Right kidney (tissue), 1 donor: ENCODE measurements at regions not wholly inside any gene's neighbourhood (a gene's known extent, or its start where the extent isn't known, plus 50 kb on each side); places are given as distances from the start of the nearest gene placed in this dataset.
"Not testable (repeated sequence)": the region's sequence is repeated elsewhere in the genome, so short reads cannot be mapped to it uniquely, and the experiment has no call there.

ENCODE experiments used
- DNase-seq: peaks from one replicate; pipeline ENCODE4 v3.0.0-alpha.2; 2016

DNA sequence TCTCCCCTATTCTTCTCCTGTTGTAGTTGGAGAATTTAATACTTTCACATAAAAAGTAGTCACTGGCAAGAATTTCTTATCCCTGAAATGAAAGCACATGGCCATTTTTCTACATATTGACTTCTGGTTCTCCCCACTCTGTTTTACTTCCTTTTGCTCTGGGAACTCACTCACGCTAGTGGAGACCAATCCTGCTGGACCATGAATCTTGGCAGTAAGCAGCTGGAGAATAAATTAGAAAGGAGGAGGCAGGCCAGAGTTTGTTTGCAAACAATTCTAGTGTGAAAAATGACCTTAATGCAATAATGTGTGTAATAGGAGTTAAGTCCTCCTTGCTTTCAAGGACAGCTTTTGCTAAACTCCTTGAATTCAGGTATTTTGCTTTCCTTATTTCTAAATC is 412.3 kb upstream of the CHORDC1 start:
- no peak for DNase-seq

DNA sequence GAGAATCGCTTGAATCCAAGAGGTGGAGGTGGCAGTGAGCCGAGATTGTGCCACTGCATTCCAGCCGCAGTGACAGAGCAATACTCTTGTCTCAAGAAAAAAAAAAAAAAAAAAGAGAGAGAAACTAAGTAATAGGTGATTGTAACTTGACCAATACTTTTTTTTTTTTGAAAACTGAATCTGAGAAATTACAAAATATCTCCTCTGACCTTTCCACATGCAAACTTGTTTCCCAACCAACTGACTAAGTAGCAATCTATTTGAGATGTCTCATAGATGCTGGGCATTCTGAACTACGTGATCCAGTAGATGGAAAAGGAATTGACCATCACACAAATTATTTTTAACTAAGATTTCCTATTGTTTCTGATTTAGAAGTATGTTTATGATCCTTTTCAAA is 407.3 kb upstream of the CHORDC1 start:
- DNase-seq: no peak

DNA sequence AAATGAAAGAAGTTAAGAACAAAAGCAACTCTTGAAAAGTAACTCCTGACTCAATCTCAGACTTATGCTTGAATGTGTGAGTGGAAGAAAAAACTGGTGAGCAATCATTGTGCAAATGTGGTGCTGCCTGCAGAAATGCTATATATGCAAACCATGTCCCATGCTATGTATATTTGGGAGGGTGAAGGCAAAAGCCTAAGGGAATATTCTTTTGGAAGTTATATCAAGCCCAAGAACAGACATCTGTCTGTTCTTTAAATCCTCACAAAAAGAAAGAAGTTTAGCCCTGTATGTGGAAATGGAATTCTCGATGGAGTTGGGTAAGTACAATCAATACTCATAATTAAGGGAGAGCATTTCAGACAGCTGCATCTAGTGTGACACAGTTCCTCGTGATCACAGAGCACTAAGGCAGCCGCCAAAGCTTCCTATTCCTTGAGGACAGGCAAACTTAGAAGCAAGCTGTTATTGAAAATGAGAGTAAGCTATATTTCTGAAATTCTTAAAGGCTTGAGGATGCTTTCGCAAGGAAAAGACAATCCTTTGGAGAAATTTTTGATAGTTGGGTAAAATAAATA is 406.5 kb upstream of the CHORDC1 start:
- no peak for DNase-seq

DNA sequence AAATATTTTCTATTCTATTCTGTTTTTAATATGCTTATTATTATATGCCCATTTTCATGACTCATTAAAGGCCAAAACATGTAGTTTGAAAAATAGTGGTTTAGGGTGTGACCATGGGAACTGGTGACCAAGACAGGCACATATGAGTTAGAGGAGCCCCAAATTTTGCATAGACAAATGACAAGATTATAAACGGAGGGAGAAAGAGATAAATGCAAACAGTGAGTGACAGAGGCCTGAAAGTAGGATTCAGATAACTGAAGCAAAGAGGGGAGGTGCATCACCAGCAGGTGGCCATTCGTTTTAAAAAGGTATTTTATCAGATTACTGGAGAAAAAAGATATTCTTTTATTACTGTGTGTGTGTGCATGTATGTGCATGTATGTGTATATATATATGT is 391.5 kb upstream of the CHORDC1 start:
- DNase-seq: no peak

DNA sequence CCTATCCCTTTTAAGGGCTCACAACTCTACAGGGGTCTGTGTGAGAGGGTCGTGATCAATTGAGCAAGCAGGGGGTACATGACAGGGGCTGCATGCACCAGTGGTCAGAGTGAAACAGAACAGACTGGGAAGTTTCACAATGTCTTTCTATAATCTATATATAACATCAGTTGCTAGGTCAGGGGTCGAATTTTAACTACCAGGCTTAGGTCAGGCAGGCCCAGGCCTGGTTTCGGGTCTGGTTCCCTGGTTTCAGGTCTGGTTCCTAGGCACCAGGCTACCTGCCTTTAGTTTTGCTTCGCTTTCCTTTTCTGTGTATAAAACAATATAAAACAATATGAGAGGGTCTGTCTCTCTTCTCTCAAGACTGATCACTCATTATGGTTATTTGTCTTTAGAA is 390.2 kb upstream of the CHORDC1 start:
- not testable (repeated sequence) for DNase-seq

DNA sequence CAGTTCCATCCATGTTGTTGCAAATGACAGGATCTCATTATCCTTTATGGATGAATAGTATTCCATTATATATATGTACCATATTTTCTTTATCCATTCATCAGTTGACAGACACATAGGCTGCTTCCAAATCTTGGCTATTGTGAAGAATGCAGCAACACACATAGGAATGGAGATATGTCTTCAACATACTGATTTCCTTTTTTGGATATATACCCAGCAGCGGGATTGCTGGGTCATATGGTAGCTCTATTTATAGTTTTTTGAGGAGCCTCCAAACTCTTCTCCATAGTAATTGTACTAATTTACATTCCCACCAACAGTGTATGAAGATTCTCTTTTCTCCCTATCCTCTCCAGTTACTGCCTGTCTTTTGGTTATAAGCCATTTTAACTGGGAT is 383.9 kb upstream of the CHORDC1 start:
- no peak for DNase-seq

DNA sequence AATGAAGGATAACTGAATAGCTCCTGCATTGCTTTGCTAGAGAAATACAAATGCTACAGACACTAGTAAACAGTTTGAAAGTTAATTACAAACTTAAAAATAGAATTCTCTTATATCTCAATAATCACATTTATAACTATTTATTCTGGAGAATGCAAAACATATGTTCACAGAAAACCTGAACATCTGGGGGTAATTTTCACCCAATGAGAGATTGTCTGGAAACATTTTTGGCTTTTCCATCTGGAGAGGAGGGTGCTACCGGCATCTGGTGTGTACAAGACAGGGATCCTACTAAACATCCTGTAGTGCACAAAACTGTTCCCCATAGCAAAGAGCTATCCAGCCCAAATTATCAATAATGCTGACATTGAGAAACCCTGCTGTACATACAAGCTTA is 378.4 kb upstream of the CHORDC1 start:
- no peak for DNase-seq

DNA sequence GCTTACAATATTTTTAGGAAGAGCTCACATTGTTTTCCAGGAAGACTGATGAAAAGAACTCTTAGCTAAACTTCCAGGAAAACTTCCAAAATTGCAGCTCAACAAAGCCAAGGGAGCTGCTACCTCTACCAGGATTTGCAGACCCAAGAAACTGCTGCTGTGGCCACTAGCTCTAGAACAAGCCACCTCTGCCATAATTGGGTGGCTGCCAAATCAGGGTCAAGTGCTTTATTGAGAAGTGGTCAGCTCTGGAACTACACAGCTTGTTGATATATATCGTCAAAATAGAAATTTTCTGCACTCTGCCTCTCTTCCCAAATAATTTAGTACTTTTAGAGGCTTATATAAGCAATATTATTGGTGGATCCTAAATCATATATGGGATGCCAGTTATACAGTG is 371.8 kb upstream of the CHORDC1 start:
- no peak for DNase-seq

DNA sequence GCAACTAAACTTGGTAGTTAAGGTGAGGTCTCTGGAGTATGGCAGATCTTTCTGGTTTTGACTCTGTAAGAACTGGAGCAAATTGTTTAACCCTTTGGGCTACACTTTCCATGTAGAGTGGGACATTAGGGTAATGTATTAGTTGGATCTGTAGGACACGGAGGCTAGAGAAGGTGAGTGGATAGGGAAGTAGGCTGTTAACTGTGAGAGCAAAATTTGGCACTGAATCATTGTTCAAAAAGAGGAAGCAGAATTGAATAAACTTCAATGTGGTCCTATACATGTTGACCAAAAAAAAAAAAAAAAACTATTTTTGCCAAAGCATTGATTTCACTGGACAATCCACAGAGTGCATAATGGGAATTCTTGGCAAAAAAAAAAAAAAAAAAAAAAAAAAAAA is 370.2 kb upstream of the CHORDC1 start:
- no peak for DNase-seq

DNA sequence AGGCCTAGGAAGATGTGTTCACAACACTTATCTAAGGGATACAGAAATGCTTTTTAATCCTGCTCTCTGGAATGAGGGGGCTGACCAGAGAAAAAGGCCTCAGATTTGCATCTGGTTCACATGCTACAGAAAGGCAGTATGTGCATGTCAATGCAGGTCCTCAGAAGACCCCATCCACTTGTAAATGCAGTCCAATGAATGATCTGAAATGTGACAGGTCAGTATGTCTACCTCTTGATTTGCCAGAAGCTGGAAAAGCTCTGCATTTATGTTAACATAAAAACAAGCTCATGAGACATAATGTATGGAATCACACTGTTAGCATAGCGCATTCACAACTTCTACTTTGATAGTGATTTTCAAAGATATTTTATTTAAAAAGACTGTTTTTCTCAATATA is 367.4 kb upstream of the CHORDC1 start:
- no peak for DNase-seq

DNA sequence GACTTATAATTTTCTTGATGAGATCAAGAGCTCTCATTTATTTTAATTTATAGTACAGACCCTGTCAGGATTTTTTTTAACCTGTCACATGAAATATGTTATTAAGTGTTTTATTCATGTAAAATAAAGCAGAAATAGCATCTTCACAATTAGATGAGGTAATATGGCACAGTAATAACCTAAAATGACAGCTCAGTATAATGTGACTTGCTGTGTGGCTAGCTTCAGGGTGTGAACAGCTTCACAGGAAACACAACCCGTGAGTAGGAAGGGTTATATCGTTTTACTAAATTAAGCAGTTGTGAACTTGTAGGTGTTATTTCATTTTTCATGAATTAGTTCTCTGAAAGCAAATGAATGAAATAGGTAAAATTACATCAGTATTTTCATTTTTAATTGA is 366.9 kb upstream of the CHORDC1 start:
- DNase-seq: no peak

DNA sequence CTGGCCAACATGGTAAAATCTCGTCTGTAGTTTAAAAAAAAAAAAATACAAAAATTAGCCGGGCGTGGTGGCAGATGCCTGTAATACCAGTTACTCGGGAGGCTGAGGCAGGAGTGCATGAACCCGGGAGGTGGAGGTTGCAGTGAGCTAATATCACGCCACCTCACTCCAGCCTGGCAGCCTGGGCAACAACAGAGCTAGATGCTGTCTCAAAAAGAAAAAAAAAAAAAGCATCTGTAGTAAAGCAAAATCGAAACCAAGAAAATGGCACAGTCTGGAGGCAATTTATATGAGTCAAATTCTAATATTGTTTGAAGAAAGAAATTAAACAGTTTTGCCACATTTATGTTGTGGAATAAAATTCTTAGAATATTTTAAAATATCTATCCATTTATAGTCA is 365.0 kb upstream of the CHORDC1 start:
- no peak for DNase-seq

DNA sequence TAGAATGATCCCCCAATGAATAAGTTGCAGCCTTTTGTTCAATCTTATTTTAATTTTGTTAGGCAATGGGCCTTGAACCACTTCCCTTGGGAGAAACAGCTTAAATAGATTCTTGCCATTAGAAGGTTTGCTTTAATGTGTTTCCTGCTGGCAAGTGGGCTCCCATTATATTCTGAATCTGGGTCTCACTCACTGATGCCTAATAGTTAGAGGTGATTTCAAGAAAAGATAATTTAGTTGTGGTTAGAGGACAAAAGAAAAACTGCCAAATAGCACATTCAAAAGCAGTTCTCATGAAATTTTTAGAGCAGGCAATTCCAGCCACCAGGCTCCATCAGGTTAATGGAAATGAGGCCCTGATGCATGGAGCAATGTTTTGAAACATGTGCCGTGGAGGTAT is 362.6 kb upstream of the CHORDC1 start:
- DNase-seq: no peak

DNA sequence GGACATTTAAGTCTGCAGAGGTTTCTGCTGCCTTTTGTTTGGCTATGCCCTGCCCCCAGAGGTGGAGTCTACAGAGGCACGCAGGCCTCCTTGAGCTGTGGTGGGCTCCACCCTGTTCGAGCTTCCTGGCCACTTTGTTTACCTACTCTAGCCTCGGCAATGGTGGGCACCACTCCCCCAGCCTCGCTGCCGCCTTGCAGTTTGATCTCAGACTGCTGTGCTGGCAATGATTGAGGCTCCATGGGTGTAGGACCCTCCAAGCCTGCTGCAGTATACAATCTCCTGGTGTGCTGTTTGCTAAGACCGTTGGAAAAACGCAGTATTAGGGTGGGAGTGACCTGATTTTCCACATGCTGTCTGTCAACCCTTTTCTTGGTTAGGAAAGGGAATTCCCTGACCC is 360.1 kb upstream of the CHORDC1 start:
- not testable (repeated sequence) for DNase-seq

DNA sequence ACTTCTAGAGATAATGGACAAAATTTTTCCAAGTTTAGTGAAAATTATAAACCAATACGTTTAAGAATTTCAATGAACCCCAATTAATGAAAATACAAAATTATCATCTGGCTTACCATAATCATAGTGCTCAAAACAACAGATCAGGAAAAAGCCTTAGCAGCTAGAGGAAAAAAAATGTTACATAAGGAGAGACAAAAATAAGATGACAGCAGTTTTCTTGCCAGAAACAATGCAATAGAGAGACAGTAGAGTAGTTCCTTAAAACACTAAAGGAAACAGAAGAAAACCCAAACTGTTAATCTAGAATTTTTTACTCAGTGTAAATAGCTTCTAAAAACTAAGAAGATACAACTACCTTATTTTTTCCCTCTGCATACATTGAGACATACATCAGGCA is 341.7 kb upstream of the CHORDC1 start:
- DNase-seq: no peak

DNA sequence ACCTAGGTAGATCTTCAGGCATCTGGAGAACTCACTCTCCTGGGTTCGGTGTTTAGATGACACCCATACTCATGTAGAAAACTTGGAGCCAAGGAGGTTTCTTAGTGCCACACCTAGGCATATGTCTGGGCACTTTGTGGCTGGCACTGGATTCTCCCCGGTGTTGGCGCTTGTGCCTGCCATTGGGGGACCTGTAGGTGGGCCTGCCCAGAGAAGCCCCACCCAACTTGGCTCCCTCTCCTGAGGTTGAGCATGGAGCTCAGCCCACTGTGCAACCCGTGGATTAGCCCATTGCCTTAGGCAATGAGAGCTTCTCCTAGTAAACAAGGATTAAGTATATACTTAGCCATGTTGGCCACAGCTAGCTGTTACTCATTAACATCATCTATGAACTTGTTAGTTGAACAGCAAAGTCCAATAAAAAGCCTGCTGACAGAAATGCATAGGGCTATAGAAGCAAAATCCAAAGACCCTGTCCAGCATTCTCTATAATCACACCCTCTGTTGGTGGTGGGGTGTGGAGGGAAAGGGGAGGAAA is 335.5 kb upstream of the CHORDC1 start:
- no peak for DNase-seq

DNA sequence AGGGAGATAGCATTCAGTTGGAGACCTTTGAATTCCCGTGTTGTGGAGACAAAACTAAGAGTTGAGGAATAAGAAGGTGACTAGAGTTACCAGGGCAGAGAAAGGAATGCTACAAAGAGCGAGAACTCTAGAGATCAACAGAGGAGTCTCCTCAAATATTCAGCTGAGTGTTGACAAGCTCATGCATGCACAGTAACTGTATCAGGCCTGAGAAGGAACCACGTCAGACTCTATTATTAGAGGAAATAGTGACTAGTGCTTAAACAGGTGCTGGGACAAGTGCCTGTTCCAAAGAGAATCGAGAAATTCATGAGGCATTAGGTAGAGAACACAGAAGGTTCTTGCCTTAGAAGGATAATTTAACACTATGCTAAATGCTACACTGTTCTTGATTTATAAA is 333.8 kb upstream of the CHORDC1 start:
- no peak for DNase-seq

DNA sequence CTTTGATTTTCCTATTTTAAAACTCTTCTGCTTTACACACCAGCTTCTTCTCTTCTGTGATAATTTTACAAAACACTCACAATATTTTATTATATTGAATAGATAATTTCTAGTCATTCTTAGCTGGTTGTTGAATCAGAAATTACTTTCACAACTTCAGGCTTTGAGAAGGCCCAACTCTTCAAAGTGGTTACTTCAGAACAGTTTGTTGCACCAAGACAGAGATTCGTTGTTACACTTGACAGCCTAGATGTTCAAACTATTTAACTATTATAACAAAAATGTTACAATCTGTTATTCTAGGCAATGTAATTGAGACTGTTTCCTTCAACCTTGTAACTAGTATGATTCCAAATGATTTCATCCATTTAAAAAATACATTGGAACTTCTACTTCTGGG is 333.2 kb upstream of the CHORDC1 start:
- DNase-seq: no peak

DNA sequence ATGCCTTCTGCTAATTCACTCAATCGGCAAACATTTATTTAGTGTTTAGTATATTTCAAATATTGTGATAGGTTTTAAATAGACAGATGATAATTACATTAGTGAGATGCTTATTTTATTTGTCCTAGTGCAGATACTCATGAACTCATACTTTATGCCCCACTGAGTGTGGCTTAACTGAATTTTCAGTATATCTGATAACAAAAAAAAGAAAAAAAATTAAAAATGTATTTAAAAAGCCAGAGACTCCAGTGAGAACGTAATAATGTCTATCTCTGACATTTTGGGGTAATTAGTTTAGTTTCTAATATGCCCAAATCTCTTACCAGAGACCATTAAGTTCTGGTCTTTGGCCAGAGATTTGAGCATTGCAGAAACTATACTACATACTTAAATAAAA is 332.6 kb upstream of the CHORDC1 start:
- DNase-seq: no peak

DNA sequence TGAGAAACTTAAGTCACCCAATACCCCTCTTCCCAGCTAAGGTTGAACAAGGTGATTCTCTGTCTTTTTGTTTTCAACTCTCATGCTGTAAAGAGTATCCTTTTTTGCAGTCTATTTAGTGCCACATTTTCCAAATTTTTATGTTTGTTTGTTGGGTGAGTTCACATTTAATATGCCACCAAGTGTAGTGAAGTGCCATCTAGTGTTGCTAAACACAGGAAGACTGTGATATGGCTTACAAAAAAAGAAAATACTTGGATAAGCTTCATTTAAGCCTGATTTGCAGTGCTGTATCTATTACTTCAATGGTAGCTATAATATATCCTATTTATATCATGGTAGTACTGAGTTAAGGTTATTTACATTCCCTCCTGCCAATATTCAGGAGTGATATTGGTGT is 319.2 kb upstream of the CHORDC1 start:
- no peak for DNase-seq

DNA sequence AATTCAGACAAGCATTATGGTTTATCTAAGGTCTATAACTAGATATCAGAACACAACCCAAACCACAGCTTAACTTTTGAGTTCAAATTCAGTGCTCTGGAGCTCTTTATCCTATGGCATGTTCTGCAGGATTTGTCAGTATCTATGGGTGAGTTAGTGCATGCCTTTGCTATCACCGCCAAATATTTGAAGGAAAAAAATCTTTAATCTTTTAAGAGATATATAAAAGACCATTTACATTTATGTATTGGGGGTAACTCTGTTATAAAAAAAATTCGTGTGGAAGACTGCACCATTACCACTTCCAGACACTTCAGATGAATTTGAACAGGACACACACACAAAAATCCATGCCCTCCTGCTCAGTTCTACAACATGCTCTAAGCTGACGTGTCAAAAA is 313.5 kb upstream of the CHORDC1 start:
- DNase-seq: no peak

DNA sequence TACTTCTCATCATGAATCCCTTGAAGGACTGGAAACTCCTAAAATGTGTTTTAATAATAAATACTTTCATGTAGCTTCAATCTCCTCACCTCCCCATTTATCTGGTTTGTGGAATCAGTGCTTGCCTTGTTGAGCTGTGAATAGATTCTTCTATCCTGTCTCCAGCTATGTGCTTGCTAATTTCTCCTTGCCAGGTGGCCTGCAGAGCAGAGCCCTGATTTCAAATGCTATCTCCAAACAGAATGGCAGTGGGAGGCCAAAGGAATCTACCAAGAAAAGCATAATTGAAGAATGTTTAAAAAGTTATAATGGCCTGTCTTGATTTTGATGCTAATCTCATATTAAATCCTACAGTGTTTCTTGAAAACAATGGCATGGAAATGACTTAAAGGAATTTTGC is 309.3 kb upstream of the CHORDC1 start:
- DNase-seq: no peak

DNA sequence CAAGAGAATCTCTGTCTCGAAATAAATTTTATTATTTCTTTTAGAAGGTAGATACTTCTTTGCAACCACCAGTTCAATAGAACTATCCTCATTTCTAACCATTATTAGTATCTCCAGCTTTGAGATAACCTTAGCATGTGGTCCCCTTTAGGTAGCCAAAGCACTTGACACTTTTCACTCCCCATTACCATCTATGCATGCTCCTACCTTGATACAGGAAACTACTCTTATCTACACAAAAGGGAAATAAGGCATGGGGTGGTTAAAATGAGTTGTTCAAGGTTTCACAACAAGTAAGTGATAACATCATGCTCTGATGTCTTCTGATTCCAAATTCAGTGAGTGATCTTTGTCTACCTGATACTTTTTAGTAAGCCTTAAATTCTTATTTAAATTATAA is 308.2 kb upstream of the CHORDC1 start:
- DNase-seq: no peak

DNA sequence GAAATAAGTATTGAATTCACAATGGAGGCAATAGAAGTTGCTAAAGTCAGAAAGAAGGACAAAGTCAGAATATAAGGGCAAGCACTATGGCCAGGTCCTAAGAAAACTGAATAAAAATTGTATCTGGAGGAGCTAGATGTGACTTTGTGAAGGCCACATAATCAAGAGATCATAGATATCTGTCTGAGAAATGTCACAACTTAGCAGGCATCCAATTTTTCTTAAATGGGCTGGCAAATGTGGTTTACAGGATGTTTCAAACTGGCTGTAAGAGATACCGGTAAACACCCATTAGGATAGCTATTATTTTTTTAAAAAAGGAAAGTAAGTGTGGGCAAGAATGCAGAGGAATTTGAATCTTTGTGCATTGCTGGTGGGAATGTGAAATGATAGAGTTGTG is 303.1 kb upstream of the CHORDC1 start:
- no peak for DNase-seq

DNA sequence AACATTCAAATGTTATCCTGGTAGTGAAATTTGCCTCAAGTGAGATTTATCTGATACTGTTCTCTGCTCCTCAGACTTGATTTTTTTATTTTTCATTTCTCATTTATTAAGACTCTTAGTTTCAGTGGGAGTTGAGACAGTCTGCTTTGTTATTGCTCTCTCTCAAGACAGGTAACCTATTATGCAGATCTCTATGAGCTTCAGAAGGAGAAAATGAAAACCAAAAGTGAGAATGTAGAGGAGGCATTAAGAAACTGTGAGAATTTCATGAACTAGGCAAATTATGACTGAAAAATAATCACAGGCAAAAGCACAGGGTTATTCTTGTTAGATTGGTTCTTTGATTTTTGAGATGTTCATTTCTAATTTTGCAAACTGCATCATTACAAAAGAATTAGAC is 290.0 kb upstream of the CHORDC1 start:
- no peak for DNase-seq
